ENCODE measurements at regions not wholly inside any gene's neighbourhood (a gene's known extent, or its start where the extent isn't known, plus 50 kb on each side); places are given as distances from the start of the nearest gene placed in this dataset.

- no peak for TF ChIP-seq CTCF (IDR thresholded peaks at IDR 0.05; ENCODE audit: unreplicated experiment)
- BruUV-seq (replicated peaks): no TSS peak
These were observed 180.2 kb upstream of the CDIN1 start for GRCh38 chr15:36399276-36399675.

GRCh38 chr15:36400936-36401585, 178.4 kb upstream of the CDIN1 start:
- no peak for TF ChIP-seq CTCF (IDR thresholded peaks at IDR 0.05; ENCODE audit: unreplicated experiment)
- H3K4me1 Mint-ChIP-seq (ENCODE audit: insufficient read depth, unreplicated experiment): no peaks in the 10 kb centered on the region
- no peaks in the 10 kb centered on the region for H3K9me3 Mint-ChIP-seq (ENCODE audit: unreplicated experiment)
- H3K4me3 Mint-ChIP-seq (ENCODE audit: unreplicated experiment): no peak overlapping the region
- H3K27me3 Mint-ChIP-seq (ENCODE audit: insufficient read depth, unreplicated experiment): no peaks in the 10 kb centered on the region
- BruUV-seq (replicated peaks): no TSS peak
- ChIA-PET POLR2A (no interaction called here), CTCF (no interaction called here)
- H3K36me3 Mint-ChIP-seq (ENCODE audit: insufficient read depth, unreplicated experiment): no peaks in the 10 kb centered on the region
- DNase-seq (ENCODE audit: unreplicated experiment): no peak
- H3K27ac Mint-ChIP-seq (ENCODE audit: low read depth, unreplicated experiment): no peak overlapping the region
- intact Hi-C loops (cut with micrococcal nuclease): no loop called here

More at GRCh38 chr15:36399276-36399675, 180.2 kb upstream of the CDIN1 start:
- no peak overlapping the region for H3K4me3 Mint-ChIP-seq (ENCODE audit: unreplicated experiment)
- ChIA-PET POLR2A (interaction anchor here (0.6 kb wide), 1 partner anchor 95 kb away, joined by 3 read pairs; no protein-coding TSS in a partner anchor), CTCF (no interaction called here)
- no peak overlapping the region for H3K27ac Mint-ChIP-seq (ENCODE audit: low read depth, unreplicated experiment)
- intact Hi-C loops (cut with micrococcal nuclease): no loop called here
- DNase-seq (ENCODE audit: unreplicated experiment): no peak
- H3K4me1 Mint-ChIP-seq (ENCODE audit: insufficient read depth, unreplicated experiment): no peaks in the 10 kb centered on the region
- peaks cover 3% of the 10 kb centered on the region for H3K9me3 Mint-ChIP-seq (ENCODE audit: unreplicated experiment)
- no peaks in the 10 kb centered on the region for H3K36me3 Mint-ChIP-seq (ENCODE audit: insufficient read depth, unreplicated experiment)
- no peaks in the 10 kb centered on the region for H3K27me3 Mint-ChIP-seq (ENCODE audit: insufficient read depth, unreplicated experiment)

- BruUV-seq (replicated peaks): no TSS peak
These were observed 177.8 kb upstream of the CDIN1 start for GRCh38 chr15:36401586-36401966.

GRCh38 chr15:36403351-36403750, 176.1 kb upstream of the CDIN1 start:
- CTCF ChIA-PET: no interaction called here
- Mint-ChIP-seq H3K4me1 (ENCODE audit: insufficient read depth, unreplicated experiment) (peaks cover 8% of the 10 kb centered on the region), H3K27me3 (ENCODE audit: insufficient read depth, unreplicated experiment) (no peaks in the 10 kb centered on the region), H3K4me3 (ENCODE audit: unreplicated experiment) (no peak overlapping the region), H3K36me3 (ENCODE audit: insufficient read depth, unreplicated experiment) (no peaks in the 10 kb centered on the region), H3K27ac (ENCODE audit: low read depth, unreplicated experiment) (no peak overlapping the region), H3K9me3 (ENCODE audit: unreplicated experiment) (no peaks in the 10 kb centered on the region)
- intact Hi-C loops (cut with micrococcal nuclease): no loop called here
- POLR2A ChIA-PET: no interaction called here
- no TSS peak for BruUV-seq (replicated peaks)
- TF ChIP-seq CTCF (IDR thresholded peaks at IDR 0.05; ENCODE audit: unreplicated experiment): no peak
- no peak for DNase-seq (ENCODE audit: unreplicated experiment)

More at GRCh38 chr15:36401586-36401966, 177.8 kb upstream of the CDIN1 start:
- no peaks in the 10 kb centered on the region for H3K4me1 Mint-ChIP-seq (ENCODE audit: insufficient read depth, unreplicated experiment)
- no peak for DNase-seq (ENCODE audit: unreplicated experiment)
- H3K36me3 Mint-ChIP-seq (ENCODE audit: insufficient read depth, unreplicated experiment): no peaks in the 10 kb centered on the region
- CTCF ChIA-PET: no interaction called here
- no peak overlapping the region for H3K4me3 Mint-ChIP-seq (ENCODE audit: unreplicated experiment)
- H3K27ac Mint-ChIP-seq (ENCODE audit: low read depth, unreplicated experiment): no peak overlapping the region
- TF ChIP-seq CTCF (IDR thresholded peaks at IDR 0.05; ENCODE audit: unreplicated experiment): no peak
- intact Hi-C loops (cut with micrococcal nuclease): no loop called here
- POLR2A ChIA-PET: no interaction called here
- H3K27me3 Mint-ChIP-seq (ENCODE audit: insufficient read depth, unreplicated experiment): no peaks in the 10 kb centered on the region
- H3K9me3 Mint-ChIP-seq (ENCODE audit: unreplicated experiment): no peaks in the 10 kb centered on the region

Data from MCF 10A (cell line).